Keratinocyte (primary cell): ENCODE measurements at regions not wholly inside any gene's neighbourhood (a gene's known extent, or its start where the extent isn't known, plus 50 kb on each side); places are given as distances from the start of the nearest gene placed in this dataset.

Source experiments
- DNase-seq: peaks from one replicate; pipeline ENCODE4 v3.0.0-alpha.2; 2011; ENCODE audit warnings: low read depth, missing footprints, low spot score
- FAIRE-seq: peaks from 2 replicates; lab custom pipeline; 2011; peaks lifted over from hg19 to GRCh38; lab: Jason Lieb, UNC
- H2AFZ ChIP-seq: 2 replicates; pipeline ENCODE4 v1.6.0; 2012; ENCODE audit warnings: low read length, control low read depth, inconsistent platforms; ENCODE audit not compliant: control insufficient read depth
- H3K27ac ChIP-seq: 2 replicates; pipeline ENCODE4 v1.5.1; 2011; ENCODE audit warnings: low read length; ENCODE audit not compliant: control insufficient read depth, insufficient read depth
- H3K27me3 ChIP-seq: 3 replicates; pipeline ENCODE4 v1.6.0; 2011; ENCODE audit warnings: low read length; ENCODE audit not compliant: control insufficient read depth, insufficient read depth; ENCODE audit errors: extremely low read depth
- H3K36me3 ChIP-seq, 2 experiments: 2 replicates in 1 of 2; 3 replicates in 1 of 2; pipeline ENCODE4 v1.5.1; 2011; ENCODE audit warnings: low read length in 2 of 2, mild to moderate bottlenecking in 1 of 2; ENCODE audit not compliant: control insufficient read depth in 2 of 2, insufficient read depth in 2 of 2; ENCODE audit errors: extremely low read depth in 1 of 2
- H3K4me1 ChIP-seq: 3 replicates; pipeline ENCODE4 v1.5.1; 2011; ENCODE audit warnings: low read length; ENCODE audit not compliant: control insufficient read depth, insufficient read depth; ENCODE audit errors: extremely low read depth
- H3K4me2 ChIP-seq: 3 replicates; pipeline ENCODE4 v1.6.0; 2011; ENCODE audit warnings: low read depth, low read length; ENCODE audit not compliant: control insufficient read depth, insufficient read depth; ENCODE audit errors: extremely low read depth
- H3K4me3 ChIP-seq, 3 experiments: fragments of 200-600 bp in 1 of 3; sonication (generic) in 1 of 3; 2 replicates in 2 of 3; 3 replicates in 1 of 3; pipeline ENCODE4 v1.5.1; 2011 to 2016; ENCODE audit warnings: low read length in 3 of 3, mild to moderate bottlenecking in 3 of 3, control low read depth in 2 of 3, inconsistent platforms in 1 of 3, low read depth in 1 of 3, mixed read lengths in 1 of 3, mixed run types in 1 of 3, moderate library complexity in 1 of 3; ENCODE audit not compliant: control insufficient read depth in 2 of 3, insufficient read depth in 2 of 3; ENCODE audit errors: extremely low read depth in 1 of 3
- H3K79me2 ChIP-seq: 2 replicates; pipeline ENCODE4 v1.6.0; 2012; ENCODE audit warnings: low read length; ENCODE audit not compliant: control insufficient read depth, insufficient read depth
- H3K9ac ChIP-seq: 3 replicates; pipeline ENCODE4 v1.6.0; 2011; ENCODE audit warnings: low read length; ENCODE audit not compliant: control insufficient read depth, insufficient read depth; ENCODE audit errors: extremely low read depth
- H3K9me1 ChIP-seq: 3 replicates; pipeline ENCODE4 v1.6.0; 2011; ENCODE audit warnings: low read length; ENCODE audit not compliant: control insufficient read depth, insufficient read depth; ENCODE audit errors: extremely low read depth
- H3K9me3 ChIP-seq: 2 replicates; pipeline ENCODE4 v1.5.1; 2012; ENCODE audit warnings: low read depth, low read length; ENCODE audit not compliant: control insufficient read depth
- H4K20me1 ChIP-seq: 3 replicates; pipeline ENCODE4 v1.6.0; 2011; ENCODE audit warnings: low read length; ENCODE audit not compliant: control insufficient read depth, insufficient read depth; ENCODE audit errors: extremely low read depth
- EZH2 ChIP-seq: IDR thresholded peaks from one replicate; pipeline ENCODE4 v1.6.1; 2012; ENCODE audit warnings: inconsistent platforms, mild to moderate bottlenecking, low read length, moderate library complexity
- dilution Hi-C: fragments of 300-500 bp; cut with MboI; formaldehyde crosslinking; loops from one replicate; pipeline ENCODE4 v1.7.0; 2020; ENCODE audit warnings: low sequenced_read_pairs; ENCODE audit not compliant: extremely low pct_ligation_motif_present
- TF ChIP-seq, protein P1 (sequence below), 3 experiments: IDR thresholded peaks in 1 of 3; conservative IDR thresholded peaks in 1 of 3; optimal IDR thresholded peaks in 1 of 3; 2 replicates in 2 of 3; 3 replicates in 1 of 3; pipeline versions ENCODE3 to v1.5.1; 2011; ENCODE audit warnings: low read length in 3 of 3, mild to moderate bottlenecking in 3 of 3, moderate library complexity in 2 of 3, control low read depth in 1 of 3, inconsistent platforms in 1 of 3; ENCODE audit not compliant: insufficient read depth in 2 of 3; ENCODE audit errors: extremely low read depth in 1 of 3

DNA sequence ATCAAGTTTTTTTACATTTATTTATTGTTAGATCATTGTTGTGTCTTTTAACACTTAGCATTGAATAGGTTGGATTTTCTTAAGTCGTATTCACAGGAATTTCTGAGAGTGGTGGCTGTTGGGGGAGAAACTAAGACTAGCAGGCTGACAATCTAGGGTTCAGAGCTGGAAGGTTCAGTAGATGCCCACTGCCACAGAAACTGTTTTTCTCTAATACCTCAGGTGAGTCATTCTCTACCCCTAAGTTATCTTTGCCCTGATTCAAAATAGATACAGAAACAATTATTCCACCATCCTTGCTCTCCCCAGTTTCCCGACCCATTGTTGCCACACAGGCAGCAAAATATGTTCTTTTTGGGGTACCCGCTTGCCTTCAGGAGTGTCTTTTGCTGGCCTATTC lies 870.8 kb upstream of the ID2 start:
- no peak overlapping the region for H2AFZ ChIP-seq

DNA sequence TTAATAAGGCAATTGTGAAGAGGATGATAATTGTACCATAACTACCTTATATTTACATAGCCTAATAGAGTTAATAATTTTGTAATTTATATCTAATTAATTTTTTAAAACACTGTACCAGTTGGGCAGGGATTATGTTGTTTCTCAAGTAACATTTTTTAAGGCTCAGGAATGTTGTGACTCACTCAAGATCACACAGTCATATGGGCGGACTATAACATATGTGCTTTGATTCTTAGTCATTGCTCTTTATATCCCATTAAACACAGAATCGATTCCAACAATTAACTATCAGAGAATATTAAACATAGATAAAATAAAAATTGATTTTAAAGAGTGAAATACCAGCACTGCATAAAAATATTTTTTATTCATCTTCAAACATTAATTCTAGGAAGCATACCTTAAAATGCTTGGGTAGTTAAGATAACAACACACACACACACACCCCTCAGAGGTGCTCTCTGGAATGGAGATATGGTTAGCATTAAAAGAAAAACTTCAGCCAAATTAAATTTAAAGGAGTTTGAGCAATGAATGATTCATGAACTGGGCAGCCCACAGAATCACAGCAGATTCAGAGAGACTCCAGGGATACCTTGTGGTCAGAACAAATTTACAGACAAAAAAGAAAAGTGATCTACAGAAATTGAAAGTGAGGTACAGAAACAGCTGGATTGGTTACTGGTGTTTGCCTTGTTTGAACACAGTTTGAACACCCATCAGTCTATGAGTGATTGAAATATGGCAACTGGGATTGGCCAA lies 869.4 kb upstream of the ID2 start:
- H3K4me3 ChIP-seq, result peak overlapping the region in 1 of 3 experiments; percentile 3
- peaks cover 18% of the 10 kb centered on the region for H3K4me1 ChIP-seq
- no peaks in the 10 kb centered on the region for H4K20me1 ChIP-seq
- no peak overlapping the region for H3K9ac ChIP-seq
- H3K79me2 ChIP-seq, result no peaks in the 10 kb centered on the region
- dilution Hi-C loops, result no loop called here
- FAIRE-seq (peak; percentile 71), DNase-seq (peak; percentile 42)
- H3K36me3 ChIP-seq, result no peaks in the 10 kb centered on the region
- H3K27ac ChIP-seq, result peak overlapping the region; percentile 58
- TF ChIP-seq, protein P1, sequence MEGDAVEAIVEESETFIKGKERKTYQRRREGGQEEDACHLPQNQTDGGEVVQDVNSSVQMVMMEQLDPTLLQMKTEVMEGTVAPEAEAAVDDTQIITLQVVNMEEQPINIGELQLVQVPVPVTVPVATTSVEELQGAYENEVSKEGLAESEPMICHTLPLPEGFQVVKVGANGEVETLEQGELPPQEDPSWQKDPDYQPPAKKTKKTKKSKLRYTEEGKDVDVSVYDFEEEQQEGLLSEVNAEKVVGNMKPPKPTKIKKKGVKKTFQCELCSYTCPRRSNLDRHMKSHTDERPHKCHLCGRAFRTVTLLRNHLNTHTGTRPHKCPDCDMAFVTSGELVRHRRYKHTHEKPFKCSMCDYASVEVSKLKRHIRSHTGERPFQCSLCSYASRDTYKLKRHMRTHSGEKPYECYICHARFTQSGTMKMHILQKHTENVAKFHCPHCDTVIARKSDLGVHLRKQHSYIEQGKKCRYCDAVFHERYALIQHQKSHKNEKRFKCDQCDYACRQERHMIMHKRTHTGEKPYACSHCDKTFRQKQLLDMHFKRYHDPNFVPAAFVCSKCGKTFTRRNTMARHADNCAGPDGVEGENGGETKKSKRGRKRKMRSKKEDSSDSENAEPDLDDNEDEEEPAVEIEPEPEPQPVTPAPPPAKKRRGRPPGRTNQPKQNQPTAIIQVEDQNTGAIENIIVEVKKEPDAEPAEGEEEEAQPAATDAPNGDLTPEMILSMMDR (optimal IDR thresholded peaks at IDR 0.05 in 1 of 3, IDR thresholded peaks at IDR 0.05 in 1 of 3, conservative IDR thresholded peaks at IDR 0.05 in 1 of 3; ENCODE audit: extremely low read depth in 1 of 3, insufficient read depth in 2 of 3, low read length in 3 of 3), result no peak
- TF ChIP-seq EZH2, result no peak
- no peaks in the 10 kb centered on the region for H3K9me1 ChIP-seq
- no peaks in the 10 kb centered on the region for H3K9me3 ChIP-seq
- peak overlapping the region; percentile 12 for H2AFZ ChIP-seq
- peak overlapping the region; percentile 52 for H3K4me2 ChIP-seq
- H3K27me3 ChIP-seq, result no peaks in the 10 kb centered on the region

More for the DNA sequence above, 870.8 kb upstream of the ID2 start:
- dilution Hi-C loops, result no loop called here
- H3K9ac ChIP-seq, result no peak overlapping the region
- H3K9me3 ChIP-seq, result no peaks in the 10 kb centered on the region
- no peaks in the 10 kb centered on the region for H3K36me3 ChIP-seq
- peak; percentile 36 for FAIRE-seq
- no peaks in the 10 kb centered on the region for H3K27me3 ChIP-seq
- H3K79me2 ChIP-seq, result no peaks in the 10 kb centered on the region
- H3K9me1 ChIP-seq, result no peaks in the 10 kb centered on the region
- H3K4me3 ChIP-seq, result no peak overlapping the region
- no peaks in the 10 kb centered on the region for H4K20me1 ChIP-seq
- H3K27ac ChIP-seq, result no peak overlapping the region
- no peak overlapping the region for H3K4me2 ChIP-seq
- TF ChIP-seq EZH2, result no peak
- TF ChIP-seq, protein P1 (optimal IDR thresholded peaks at IDR 0.05 in 1 of 3, IDR thresholded peaks at IDR 0.05 in 1 of 3, conservative IDR thresholded peaks at IDR 0.05 in 1 of 3; ENCODE audit: extremely low read depth in 1 of 3, insufficient read depth in 2 of 3, low read length in 3 of 3), result no peak
- peaks cover 18% of the 10 kb centered on the region for H3K4me1 ChIP-seq
- DNase-seq, result no peak
